NCI-H1694 (cell line): ENCODE measurements at regions not wholly inside any gene's neighbourhood (a gene's known extent, or its start where the extent isn't known, plus 50 kb on each side); places are given as distances from the start of the nearest gene placed in this dataset.

Experiments
- DNase-seq: peaks from one replicate; lab custom pipeline; 2025; lab: John Stamatoyannopoulos, UW

- no peak for DNase-seq
These were observed 389.9 kb downstream of the PLPP3 start for GRCh38 chr1:56189454-56189853.

- DNase-seq = no peak
These were observed 390.5 kb downstream of the PLPP3 start for GRCh38 chr1:56188855-56189254.

- no peak for DNase-seq
These were observed 391.1 kb downstream of the PLPP3 start for GRCh38 chr1:56188221-56188620.

- no peak for DNase-seq
These were observed 392.0 kb downstream of the PLPP3 start for GRCh38 chr1:56187405-56187804.

- no peak for DNase-seq
These were observed 393.9 kb downstream of the PLPP3 start for GRCh38 chr1:56185493-56185892.

- DNase-seq = no peak
These were observed 396.2 kb downstream of the PLPP3 start for GRCh38 chr1:56183151-56183550.

- no peak for DNase-seq
These were observed 398.7 kb downstream of the PLPP3 start for GRCh38 chr1:56180520-56181190.

- no peak for DNase-seq
These were observed 399.8 kb downstream of the PLPP3 start for GRCh38 chr1:56179543-56179942.

- no peak for DNase-seq
These were observed 404.2 kb downstream of the PLPP3 start for GRCh38 chr1:56175211-56175610.

GRCh38 chr1:56174176-56174885 lies 405.0 kb downstream of the PLPP3 start:
- DNase-seq = no peak

GRCh38 chr1:56173736-56174135 lies 405.6 kb downstream of the PLPP3 start:
- DNase-seq = no peak

GRCh38 chr1:56171670-56172069 lies 407.7 kb downstream of the PLPP3 start:
- DNase-seq = no peak

- no peak for DNase-seq
These were observed 408.5 kb downstream of the PLPP3 start for GRCh38 chr1:56170784-56171320.

GRCh38 chr1:56169856-56170255 lies 409.5 kb downstream of the PLPP3 start:
- no peak for DNase-seq

- no peak for DNase-seq
These were observed 411.2 kb downstream of the PLPP3 start for GRCh38 chr1:56168176-56168575.

- no peak for DNase-seq
These were observed 411.8 kb downstream of the PLPP3 start for GRCh38 chr1:56167596-56167995.

GRCh38 chr1:56160773-56161315 lies 418.5 kb downstream of the PLPP3 start:
- DNase-seq = no peak

- no peak for DNase-seq
These were observed 422.1 kb downstream of the PLPP3 start for GRCh38 chr1:56156971-56157876.

GRCh38 chr1:56153276-56153675 lies 426.1 kb downstream of the PLPP3 start:
- no peak for DNase-seq

- no peak for DNase-seq
These were observed 426.7 kb downstream of the PLPP3 start for GRCh38 chr1:56152635-56153034.

GRCh38 chr1:56151402-56151801 lies 428.0 kb downstream of the PLPP3 start:
- no peak for DNase-seq
